ENCODE measurements at regions not wholly inside any gene's neighbourhood (a gene's known extent, or its start where the extent isn't known, plus 50 kb on each side); places are given as distances from the start of the nearest gene placed in this dataset.

DNA sequence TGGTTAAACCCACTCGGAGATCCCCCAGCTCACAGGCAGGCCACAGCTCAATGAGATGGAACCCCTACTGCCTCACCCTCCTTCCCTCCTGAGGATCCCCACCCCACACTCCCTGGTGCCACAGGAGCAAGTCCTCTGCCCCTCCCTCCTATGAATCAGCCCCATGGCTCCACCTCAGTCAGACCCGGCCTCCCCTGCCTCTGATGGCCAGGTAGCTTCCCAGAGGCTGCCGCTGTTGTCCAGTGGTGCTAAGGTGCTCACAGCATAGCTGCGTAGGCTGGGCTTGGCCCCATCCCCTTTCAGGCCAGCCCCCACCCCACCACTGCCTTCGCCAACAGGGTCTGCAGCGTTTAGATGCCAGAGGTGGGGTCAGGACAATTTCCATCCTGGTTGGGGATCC is 98.5 kb upstream of the IGSF21 start:
- no peak for TF ChIP-seq CTCF (IDR thresholded peaks at IDR 0.05; ENCODE audit: insufficient read depth, missing control alignments)
- FAIRE-seq (no peak), DNase-seq (ENCODE audit: insufficient read length, low spot score) (no peak)

DNA sequence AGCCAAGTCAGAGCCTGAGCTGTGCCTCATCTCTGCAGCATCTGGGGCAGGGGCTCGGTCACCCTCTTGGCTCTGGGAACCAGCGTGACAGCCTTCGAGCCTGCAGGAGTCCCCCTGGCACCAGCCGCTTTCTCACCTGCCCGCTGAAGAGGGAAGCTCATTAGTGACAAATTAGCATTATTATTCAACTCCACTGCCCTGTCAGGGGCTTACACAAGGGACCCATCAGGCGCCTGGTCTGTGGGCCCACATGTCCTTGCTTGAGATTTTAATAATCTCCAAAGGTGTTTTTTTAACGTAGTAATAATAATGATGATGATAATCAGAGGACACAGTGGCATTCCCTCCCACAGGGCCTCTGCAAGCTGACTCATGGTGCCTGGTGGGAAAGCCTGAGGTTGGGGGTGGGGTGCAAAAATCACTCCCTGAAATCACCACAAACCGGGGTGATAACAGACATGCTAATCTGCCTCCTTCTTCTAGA is 98.1 kb upstream of the IGSF21 start:
- FAIRE-seq (no peak), DNase-seq (ENCODE audit: insufficient read length, low spot score) (no peak)
- TF ChIP-seq CTCF (IDR thresholded peaks at IDR 0.05; ENCODE audit: insufficient read depth, missing control alignments) = no peak

DNA sequence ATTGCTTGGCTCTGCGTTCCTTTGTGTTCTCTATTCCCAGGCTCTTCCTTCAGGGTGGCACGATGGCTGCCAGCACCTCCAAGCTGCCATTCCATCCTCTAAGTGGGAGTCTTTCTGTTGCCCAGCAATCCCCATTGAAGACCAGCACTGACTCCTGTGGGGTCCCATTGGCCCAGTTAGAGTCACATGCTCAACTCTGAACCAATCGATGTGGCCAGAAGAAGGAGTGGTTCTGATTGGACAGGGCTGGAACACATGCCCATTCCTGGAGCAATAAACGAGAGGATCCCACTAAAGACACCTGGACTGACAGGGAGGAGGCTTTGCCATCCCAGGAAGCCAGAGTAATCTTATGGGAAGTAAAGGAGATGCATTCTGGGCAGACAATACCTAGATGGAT is 97.2 kb upstream of the IGSF21 start:
- FAIRE-seq = no peak
- TF ChIP-seq CTCF (IDR thresholded peaks at IDR 0.05; ENCODE audit: insufficient read depth, missing control alignments) = no peak

DNA sequence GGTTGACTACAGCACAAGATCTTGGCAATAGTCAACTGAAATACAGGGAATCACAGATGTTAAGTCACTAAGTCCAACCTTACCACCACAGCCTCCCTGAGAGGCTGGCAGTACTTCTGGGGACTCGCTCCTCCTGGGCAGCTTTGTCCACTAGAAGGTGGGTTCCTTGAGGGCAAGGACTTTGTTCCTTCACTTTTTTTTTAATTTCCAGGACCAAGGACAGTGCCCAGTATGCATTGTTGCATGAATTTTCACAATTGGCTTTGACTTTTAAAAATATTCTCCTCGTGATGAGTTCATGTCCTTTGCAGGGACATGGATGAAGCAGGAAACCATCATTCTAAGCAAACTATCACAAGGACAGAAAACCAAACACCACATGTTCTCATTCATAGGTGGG is 96.7 kb upstream of the IGSF21 start:
- no peak for DNase-seq (ENCODE audit: insufficient read length, low spot score)
- no peak for TF ChIP-seq CTCF (IDR thresholded peaks at IDR 0.05; ENCODE audit: insufficient read depth, missing control alignments)
- FAIRE-seq = no peak

More for the DNA sequence above, 97.2 kb upstream of the IGSF21 start:
- DNase-seq (ENCODE audit: insufficient read length, low spot score) = no peak

DNA sequence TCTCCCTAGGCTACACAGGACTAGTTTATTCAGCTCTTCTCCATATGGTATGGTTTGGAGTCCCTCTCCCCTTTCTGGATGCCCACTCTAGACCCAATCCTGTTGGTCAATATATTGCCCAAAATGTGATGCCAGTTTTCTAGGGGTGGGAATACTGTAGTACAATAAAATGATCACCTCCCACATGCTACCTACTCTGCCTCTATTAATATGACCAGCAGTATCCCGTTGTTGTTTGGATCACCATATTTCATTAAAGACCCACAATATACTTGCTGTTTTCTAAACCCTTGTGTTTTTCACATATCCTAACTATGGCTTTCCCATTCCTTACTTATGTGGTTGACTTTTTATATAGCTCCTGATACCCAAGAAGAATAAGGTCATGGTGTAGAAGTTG is 95.9 kb upstream of the IGSF21 start:
- no peak for FAIRE-seq
- no peak for TF ChIP-seq CTCF (IDR thresholded peaks at IDR 0.05; ENCODE audit: insufficient read depth, missing control alignments)
- DNase-seq (ENCODE audit: insufficient read length, low spot score) = no peak

DNA sequence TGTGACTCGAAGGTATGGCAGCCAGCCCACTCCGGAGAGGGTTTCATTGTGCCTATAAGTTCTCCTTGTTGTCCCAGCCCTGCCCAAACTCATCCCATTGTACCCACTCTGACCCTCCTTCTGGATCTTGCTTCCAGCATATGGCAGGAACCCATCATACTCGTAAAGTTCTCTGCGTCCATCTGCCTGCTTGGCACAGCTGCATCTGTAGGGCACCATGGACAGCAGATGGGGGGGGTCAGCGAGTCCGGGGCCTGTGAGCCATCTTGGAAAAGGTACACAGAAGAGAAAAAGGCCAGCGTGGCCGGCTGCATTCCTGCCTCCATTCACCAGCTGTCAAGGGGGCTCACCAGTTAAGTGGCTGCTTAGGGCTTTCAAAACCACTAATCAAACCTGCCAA is 94.9 kb upstream of the IGSF21 start:
- DNase-seq (ENCODE audit: insufficient read length, low spot score) (no peak), FAIRE-seq (no peak)
- TF ChIP-seq CTCF (IDR thresholded peaks at IDR 0.05; ENCODE audit: insufficient read depth, missing control alignments) = no peak

DNA sequence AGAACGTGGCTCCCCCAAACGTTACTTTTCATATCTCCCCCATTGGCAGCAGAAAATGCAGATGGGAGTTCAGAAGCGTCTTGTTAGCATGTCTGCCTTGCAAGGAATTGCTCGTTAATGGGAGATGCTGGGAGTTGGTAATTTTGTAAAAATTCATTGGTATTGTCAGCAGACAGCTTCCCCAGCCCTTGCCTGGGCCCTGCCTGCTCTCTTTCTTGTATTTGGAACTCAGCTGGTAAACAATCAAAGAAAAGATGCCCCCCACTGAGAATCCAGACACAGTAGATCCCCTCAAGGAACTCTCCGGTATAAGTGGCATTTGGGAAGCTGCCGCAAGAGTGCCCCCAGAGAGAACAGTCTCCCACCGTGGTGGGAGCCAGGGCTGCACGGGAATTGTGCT is 94.4 kb upstream of the IGSF21 start:
- FAIRE-seq (no peak), DNase-seq (ENCODE audit: insufficient read length, low spot score) (no peak)
- TF ChIP-seq CTCF (IDR thresholded peaks at IDR 0.05; ENCODE audit: insufficient read depth, missing control alignments) = no peak

Measured in D721Med (cell line).